Body of pancreas (tissue), 4 donors: ENCODE measurements at regions not wholly inside any gene's neighbourhood (a gene's known extent, or its start where the extent isn't known, plus 50 kb on each side); places are given as distances from the start of the nearest gene placed in this dataset.

Experiments used
- POLR2A ChIP-seq, 3 donors: fragments of 450-650 bp; IDR thresholded peaks; one replicate each; pipeline ENCODE4 v1.6.1; 2016; ENCODE audit warnings: antibody characterized with exemption in 3 of 3, mild to moderate bottlenecking in 2 of 3
- TF ChIP-seq, protein P1 (sequence below), 7 experiments: fragments of 450-650 bp in 4 of 7; fragments of 200-600 bp in 3 of 7; sonication (generic) in 3 of 7; IDR thresholded peaks; one replicate each; pipeline ENCODE4 v1.5.1; 2016 to 2019; ENCODE audit warnings: antibody characterized with exemption in 7 of 7

DNA sequence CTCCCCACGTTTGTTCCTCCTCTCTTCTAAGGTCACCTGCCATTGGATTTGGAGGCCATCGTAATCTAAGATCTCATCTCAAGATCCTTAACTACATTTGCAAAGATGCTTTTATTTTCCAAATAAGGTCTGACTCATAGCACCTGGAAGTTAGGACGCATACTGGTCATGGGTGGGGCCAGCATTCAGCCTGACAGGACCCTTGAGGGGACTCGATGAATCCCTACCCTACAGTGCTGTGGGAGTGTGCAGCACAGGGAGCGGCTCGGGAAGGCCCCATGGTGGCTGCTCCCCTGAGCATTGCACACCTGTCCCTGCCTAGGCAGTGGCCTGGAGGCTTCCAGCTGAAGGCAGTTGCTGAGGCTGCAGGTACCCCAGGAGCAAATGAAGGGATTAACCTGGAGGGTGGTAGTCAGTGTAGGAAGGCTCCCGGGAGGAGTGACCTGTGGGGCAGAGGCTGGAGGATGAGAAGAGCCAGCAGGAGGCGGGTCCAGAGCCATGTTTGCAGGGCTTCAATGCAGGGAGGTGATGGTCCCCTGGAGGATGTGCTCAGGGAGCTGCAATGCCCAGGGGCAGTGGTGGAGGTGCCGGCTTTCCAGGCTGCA lies 362.2 kb downstream of the CTTN start:
- no peak for TF ChIP-seq POLR2A (IDR thresholded peaks at IDR 0.05)
- TF ChIP-seq, protein P1, sequence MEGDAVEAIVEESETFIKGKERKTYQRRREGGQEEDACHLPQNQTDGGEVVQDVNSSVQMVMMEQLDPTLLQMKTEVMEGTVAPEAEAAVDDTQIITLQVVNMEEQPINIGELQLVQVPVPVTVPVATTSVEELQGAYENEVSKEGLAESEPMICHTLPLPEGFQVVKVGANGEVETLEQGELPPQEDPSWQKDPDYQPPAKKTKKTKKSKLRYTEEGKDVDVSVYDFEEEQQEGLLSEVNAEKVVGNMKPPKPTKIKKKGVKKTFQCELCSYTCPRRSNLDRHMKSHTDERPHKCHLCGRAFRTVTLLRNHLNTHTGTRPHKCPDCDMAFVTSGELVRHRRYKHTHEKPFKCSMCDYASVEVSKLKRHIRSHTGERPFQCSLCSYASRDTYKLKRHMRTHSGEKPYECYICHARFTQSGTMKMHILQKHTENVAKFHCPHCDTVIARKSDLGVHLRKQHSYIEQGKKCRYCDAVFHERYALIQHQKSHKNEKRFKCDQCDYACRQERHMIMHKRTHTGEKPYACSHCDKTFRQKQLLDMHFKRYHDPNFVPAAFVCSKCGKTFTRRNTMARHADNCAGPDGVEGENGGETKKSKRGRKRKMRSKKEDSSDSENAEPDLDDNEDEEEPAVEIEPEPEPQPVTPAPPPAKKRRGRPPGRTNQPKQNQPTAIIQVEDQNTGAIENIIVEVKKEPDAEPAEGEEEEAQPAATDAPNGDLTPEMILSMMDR (IDR thresholded peaks at IDR 0.05) = no peak
